MM.1S (cell line): ENCODE measurements at regions not wholly inside any gene's neighbourhood (a gene's known extent, or its start where the extent isn't known, plus 50 kb on each side); places are given as distances from the start of the nearest gene placed in this dataset.

Experiments used
- EZH2phosphoT487 ChIP-seq: fragments of 300-600 bp; sonication (generic); IDR thresholded peaks from 2 replicates; pipeline ENCODE4 v1.6.1; 2018; ENCODE audit warnings: antibody characterized with exemption, low read length
- TF ChIP-seq, protein P1 (sequence below): fragments of 300-600 bp; sonication (generic); IDR thresholded peaks from 2 replicates; pipeline ENCODE4 v1.5.1; 2016; ENCODE audit warnings: antibody characterized with exemption, low read length, mixed read lengths

- TF ChIP-seq, protein P1, sequence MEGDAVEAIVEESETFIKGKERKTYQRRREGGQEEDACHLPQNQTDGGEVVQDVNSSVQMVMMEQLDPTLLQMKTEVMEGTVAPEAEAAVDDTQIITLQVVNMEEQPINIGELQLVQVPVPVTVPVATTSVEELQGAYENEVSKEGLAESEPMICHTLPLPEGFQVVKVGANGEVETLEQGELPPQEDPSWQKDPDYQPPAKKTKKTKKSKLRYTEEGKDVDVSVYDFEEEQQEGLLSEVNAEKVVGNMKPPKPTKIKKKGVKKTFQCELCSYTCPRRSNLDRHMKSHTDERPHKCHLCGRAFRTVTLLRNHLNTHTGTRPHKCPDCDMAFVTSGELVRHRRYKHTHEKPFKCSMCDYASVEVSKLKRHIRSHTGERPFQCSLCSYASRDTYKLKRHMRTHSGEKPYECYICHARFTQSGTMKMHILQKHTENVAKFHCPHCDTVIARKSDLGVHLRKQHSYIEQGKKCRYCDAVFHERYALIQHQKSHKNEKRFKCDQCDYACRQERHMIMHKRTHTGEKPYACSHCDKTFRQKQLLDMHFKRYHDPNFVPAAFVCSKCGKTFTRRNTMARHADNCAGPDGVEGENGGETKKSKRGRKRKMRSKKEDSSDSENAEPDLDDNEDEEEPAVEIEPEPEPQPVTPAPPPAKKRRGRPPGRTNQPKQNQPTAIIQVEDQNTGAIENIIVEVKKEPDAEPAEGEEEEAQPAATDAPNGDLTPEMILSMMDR: no peak
- TF ChIP-seq EZH2phosphoT487: no peak
Measured at GRCh38 chr6:80860107-80860506, 753.6 kb downstream of the BCKDHB start.
